ENCODE measurements at regions not wholly inside any gene's neighbourhood (a gene's known extent, or its start where the extent isn't known, plus 50 kb on each side); places are given as distances from the start of the nearest gene placed in this dataset.

DNA sequence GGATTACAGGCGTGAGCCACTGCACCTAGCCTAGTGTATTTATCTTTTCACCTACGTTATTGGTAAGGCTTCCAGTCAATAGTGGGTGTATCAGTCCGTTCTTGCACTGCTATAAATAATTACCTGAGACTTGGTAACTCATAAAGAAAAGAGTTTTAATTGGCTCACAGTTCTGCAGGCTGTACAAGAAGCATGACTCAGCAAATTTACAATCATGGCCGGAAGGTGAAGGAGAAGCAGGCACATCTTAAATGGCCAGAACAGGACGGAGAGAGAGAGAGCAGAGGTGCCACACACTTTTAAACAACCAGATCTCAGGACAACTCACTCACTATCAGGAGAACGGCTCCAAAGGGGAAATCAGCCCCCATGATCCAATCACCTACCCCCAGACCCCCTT is 873.3 kb upstream of the AUTS2 start:
- no peak for TF ChIP-seq SIN3A (IDR thresholded peaks at IDR 0.05; ENCODE audit: borderline replicate concordance, insufficient read depth, low read length)
- no peak for TF ChIP-seq POLR2AphosphoS5 (IDR thresholded peaks at IDR 0.05; ENCODE audit: low read depth, low read length)
- TF ChIP-seq, protein P1, sequence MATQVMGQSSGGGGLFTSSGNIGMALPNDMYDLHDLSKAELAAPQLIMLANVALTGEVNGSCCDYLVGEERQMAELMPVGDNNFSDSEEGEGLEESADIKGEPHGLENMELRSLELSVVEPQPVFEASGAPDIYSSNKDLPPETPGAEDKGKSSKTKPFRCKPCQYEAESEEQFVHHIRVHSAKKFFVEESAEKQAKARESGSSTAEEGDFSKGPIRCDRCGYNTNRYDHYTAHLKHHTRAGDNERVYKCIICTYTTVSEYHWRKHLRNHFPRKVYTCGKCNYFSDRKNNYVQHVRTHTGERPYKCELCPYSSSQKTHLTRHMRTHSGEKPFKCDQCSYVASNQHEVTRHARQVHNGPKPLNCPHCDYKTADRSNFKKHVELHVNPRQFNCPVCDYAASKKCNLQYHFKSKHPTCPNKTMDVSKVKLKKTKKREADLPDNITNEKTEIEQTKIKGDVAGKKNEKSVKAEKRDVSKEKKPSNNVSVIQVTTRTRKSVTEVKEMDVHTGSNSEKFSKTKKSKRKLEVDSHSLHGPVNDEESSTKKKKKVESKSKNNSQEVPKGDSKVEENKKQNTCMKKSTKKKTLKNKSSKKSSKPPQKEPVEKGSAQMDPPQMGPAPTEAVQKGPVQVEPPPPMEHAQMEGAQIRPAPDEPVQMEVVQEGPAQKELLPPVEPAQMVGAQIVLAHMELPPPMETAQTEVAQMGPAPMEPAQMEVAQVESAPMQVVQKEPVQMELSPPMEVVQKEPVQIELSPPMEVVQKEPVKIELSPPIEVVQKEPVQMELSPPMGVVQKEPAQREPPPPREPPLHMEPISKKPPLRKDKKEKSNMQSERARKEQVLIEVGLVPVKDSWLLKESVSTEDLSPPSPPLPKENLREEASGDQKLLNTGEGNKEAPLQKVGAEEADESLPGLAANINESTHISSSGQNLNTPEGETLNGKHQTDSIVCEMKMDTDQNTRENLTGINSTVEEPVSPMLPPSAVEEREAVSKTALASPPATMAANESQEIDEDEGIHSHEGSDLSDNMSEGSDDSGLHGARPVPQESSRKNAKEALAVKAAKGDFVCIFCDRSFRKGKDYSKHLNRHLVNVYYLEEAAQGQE (IDR thresholded peaks at IDR 0.05; ENCODE audit: insufficient read depth in 1 of 2, low read depth in 2 of 2, low read length in 2 of 2), result no peak

Measured in PFSK-1 (cell line).